Head of caudate nucleus (tissue), 42 donors: ENCODE measurements at regions not wholly inside any gene's neighbourhood (a gene's known extent, or its start where the extent isn't known, plus 50 kb on each side); places are given as distances from the start of the nearest gene placed in this dataset.

Source experiments
- DNase-seq, 42 donors: peaks; one replicate each; pipeline versions ENCODE4 v3.0.0 to v3.0.0-alpha.2; 2020 to 2021; ENCODE audit warnings: mixed read lengths in 7 of 42
- intact Hi-C: fragments of 100-400 bp; cut with DNase I; formaldehyde crosslinking; loops from one replicate; pipeline ENCODE4 v1.15.0; 2022

- intact Hi-C loops: no loop called here
These were observed 574.4 kb upstream of the MAP3K7 start for GRCh38 chr6:91161246-91161645.

DNA sequence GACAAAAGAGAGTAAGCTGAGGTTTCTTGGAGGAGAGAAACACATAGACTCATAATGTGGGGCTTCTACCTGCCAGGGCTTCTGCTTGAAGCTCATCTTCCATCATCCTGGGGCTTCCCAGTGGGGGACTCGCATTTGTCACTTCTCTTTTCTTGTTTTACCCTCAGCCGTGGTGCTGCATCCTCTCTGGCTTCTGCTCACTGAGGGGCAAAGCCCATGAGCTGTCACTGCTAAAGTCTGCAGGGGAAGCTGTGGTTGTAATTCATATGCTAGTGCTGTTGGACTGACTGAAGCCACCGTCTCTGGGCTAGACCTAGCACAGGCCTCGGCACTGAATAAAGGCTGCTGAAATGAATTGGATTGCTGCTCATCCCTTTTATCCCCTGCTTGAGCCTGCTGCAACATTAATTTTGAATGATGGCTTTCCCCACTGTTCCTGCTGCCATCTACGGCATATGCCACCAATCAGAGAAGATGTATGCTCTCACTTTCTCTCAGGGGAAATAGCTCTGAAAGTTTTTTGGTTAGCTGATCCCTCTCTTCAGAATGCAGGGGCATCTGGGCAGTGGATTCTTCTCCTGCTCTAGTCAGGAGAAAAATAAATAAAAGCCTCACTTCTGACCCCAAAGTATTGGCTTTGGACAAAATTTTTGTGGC is 568.4 kb upstream of the MAP3K7 start:
- intact Hi-C loops: no loop called here
- DNase-seq: no peak

More at GRCh38 chr6:91161246-91161645, 574.4 kb upstream of the MAP3K7 start:
- no peak for DNase-seq

GRCh38 chr6:91152824-91153223 is 566.0 kb upstream of the MAP3K7 start:
- intact Hi-C loops: no loop called here
- DNase-seq: no peak

DNA sequence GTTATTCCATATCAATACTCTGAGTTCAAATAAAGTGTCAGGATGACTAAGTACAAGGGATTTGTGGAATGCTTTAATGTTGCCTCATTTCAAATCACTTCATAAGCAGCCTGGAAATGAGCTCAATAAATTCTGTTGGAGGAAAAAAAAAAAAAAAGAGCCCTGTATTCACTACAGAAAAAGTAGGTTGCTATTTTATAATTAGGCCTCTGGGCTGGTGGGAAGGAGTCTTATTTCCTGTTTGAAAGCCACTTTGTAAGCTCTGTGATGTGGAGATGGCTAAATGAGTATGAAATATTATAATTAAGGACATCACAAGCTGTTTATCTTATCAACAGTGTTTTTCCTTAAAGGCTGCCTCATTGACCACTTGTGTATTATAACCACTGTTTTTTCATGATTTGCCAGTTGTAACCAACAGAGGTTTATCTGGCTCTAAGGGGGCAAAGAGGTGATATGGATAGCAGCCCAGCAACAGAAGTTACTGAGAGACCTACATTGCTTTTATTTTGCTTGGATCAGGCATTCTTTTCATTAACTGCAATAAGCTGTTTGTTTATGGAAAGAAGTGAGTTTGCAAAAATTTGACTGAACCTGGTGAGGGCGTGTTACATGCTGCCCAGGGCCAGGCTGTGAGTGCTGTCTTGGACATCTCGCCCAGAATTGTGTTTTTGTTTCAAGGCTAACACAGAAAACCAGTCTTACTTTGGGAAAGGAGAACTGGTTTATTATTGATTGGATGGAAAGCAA is 563.3 kb upstream of the MAP3K7 start:
- DNase-seq: no peak
- intact Hi-C loops: no loop called here

GRCh38 chr6:91149246-91149955 is 562.5 kb upstream of the MAP3K7 start:
- intact Hi-C loops: no loop called here
- no peak for DNase-seq

GRCh38 chr6:91144126-91144525 is 557.3 kb upstream of the MAP3K7 start:
- intact Hi-C loops: no loop called here
- no peak for DNase-seq

DNA sequence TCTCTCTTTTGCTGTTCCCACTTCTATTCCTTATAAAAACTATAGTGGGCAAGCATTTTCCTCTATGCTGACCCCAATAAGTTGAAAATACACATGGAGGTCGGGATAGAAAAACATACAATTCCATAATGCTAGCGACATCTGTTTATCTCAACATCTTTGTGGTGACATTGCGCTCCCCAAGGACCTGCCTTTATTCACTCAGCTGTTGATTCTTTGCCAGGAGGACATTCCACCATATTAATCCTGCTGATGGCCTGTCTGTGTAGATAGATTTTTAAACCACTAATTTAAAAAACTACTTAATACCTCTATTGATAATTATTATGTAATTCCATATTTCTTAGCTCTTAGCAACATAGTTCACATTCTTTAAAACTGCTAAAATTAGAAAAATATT is 555.3 kb upstream of the MAP3K7 start:
- intact Hi-C loops: no loop called here
- DNase-seq: no peak

DNA sequence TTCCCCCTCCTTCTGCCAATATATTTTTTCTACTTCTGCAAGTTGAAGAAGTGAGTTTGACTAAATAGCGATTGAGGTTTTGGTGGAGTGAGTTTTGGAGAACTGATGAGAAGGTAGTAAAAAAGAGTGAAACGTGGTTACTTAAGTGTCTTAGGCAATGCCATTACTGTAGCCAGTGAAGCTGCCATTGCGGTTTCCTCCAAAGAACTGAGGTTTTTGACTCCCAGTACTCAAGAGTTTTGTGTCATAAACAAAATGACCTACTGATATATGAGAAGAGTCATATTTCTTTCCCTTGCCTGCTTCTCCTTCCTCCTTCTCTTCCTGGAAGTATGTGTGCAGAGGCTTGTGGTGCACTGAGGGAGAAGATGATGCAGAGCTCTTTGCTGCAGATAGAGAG is 554.5 kb upstream of the MAP3K7 start:
- no peak for DNase-seq
- intact Hi-C loops: no loop called here

GRCh38 chr6:91140449-91140848 is 553.6 kb upstream of the MAP3K7 start:
- intact Hi-C loops: no loop called here
- no peak for DNase-seq

- intact Hi-C loops: no loop called here
- DNase-seq: no peak
These were observed 550.4 kb upstream of the MAP3K7 start for GRCh38 chr6:91137286-91137685.

- DNase-seq: no peak
- intact Hi-C loops: no loop called here
These were observed 548.7 kb upstream of the MAP3K7 start for GRCh38 chr6:91135406-91136103.

GRCh38 chr6:91132461-91132860 is 545.6 kb upstream of the MAP3K7 start:
- DNase-seq: no peak
- intact Hi-C loops: no loop called here

DNA sequence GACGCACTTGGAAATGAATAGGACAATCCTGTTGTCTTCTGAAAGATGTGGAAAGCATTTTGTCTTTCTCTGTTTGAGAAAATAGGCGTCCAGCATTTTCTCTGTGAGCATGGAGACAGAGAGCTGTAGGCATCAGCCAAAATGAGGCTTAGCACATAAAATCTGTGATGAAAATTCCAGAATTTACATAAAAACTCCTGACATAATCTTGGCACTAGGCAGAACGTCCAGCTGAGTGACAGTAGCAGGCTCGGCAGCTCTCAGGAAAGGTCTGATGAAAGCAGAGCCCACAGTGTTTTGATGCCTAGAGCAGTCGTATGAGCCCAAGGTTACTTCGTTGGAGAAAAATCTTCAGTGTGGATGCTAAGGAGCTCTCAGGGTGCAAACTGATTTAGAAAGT is 543.3 kb upstream of the MAP3K7 start:
- no peak for DNase-seq
- intact Hi-C loops: no loop called here

DNA sequence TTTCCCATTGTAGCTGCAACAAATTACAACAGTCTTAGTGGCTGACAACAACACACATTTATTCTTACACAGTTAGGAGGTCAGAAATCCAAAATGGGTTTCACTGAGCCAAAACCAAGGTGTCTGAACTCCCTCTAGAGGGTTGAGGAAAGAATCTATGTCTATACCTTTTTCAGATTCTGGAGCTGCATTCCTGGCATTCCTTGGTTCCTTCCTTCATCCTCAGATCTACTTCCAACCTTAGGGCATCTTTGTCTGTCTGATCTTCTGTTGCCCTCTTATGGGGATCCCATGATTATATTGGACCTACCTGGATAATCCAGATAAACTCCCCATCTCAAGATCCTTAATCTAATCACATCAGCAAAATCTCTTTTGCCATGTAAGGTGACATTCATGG is 540.9 kb upstream of the MAP3K7 start:
- no peak for DNase-seq
- intact Hi-C loops: no loop called here

GRCh38 chr6:91126876-91127275 is 540.0 kb upstream of the MAP3K7 start:
- intact Hi-C loops: no loop called here
- no peak for DNase-seq

- DNase-seq: no peak
- intact Hi-C loops: no loop called here
These were observed 530.7 kb upstream of the MAP3K7 start for GRCh38 chr6:91117550-91117949.

- DNase-seq: no peak
These were observed 527.3 kb upstream of the MAP3K7 start for GRCh38 chr6:91114123-91114708.

DNA sequence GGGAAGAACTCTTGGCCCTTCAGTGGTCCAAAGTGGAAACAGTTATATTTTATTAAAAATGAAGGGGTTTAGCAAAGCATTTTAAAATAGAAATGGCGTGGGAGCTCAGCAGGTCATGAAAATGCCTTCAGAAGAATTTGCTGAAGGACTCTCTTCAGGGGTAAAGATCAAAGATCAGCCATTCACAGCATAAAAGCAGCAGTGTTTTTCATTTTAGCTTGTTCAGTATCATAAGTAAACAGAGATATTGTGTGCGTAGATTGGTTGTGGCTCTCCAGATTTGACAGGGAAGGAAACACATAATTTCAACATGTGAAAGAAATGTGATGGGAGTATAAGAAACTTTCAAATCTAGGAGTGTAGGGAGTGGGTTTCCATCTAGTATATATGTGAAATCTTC is 519.2 kb upstream of the MAP3K7 start:
- DNase-seq: no peak

More at GRCh38 chr6:91114123-91114708, 527.3 kb upstream of the MAP3K7 start:
- intact Hi-C loops: no loop called here

DNA sequence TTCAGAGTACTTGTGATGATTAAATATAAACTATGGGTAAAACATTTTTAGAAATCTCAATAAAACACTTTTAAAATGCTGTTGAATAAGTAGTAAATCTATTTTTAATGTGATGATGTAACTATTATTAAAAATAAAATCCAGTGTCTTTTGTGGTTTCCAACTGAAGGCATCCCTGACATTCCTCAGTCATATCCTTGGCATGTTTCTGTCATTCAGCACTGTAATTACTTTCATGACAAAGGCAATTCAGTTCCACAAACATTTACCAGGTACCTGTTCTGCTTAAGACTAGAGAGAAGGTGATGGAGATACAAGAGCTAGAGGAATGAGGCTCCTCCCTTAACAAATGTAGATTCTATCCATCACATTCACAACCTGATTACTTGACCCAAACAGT is 518.7 kb upstream of the MAP3K7 start:
- no peak for DNase-seq
- intact Hi-C loops: no loop called here

More for the DNA sequence above, 519.2 kb upstream of the MAP3K7 start:
- intact Hi-C loops: no loop called here
